ENCODE measurements at regions not wholly inside any gene's neighbourhood (a gene's known extent, or its start where the extent isn't known, plus 50 kb on each side); places are given as distances from the start of the nearest gene placed in this dataset.

GRCh38 chr4:187183826-187184225, 460.2 kb upstream of the FAT1 start:
- TF ChIP-seq CTCF (IDR thresholded peaks at IDR 0.05; ENCODE audit: control extremely low read depth, extremely low read depth) = no peak
- Histone ChIP-seq H3K9ac (ENCODE audit: insufficient read depth in 1 of 2, low read length in 2 of 2) (no peak overlapping the region), H3K4me1 (ENCODE audit: control insufficient read depth in 5 of 5, insufficient read depth in 5 of 5, low read length in 5 of 5) (peaks cover 0 to 18% (median 0%) of the 10 kb centered on the region in 5 donors), H3K9me3 (ENCODE audit: control insufficient read depth in 4 of 4, insufficient read depth in 3 of 4, low read length in 3 of 4) (no peaks in the 10 kb centered on the region), H3K36me3 (ENCODE audit: control insufficient read depth in 4 of 4, insufficient read depth in 4 of 4, low read length in 4 of 4) (no peaks in the 10 kb centered on the region), H3K27ac (ENCODE audit: low read depth in 1 of 2, low read length in 1 of 2) (no peak overlapping the region), H3K27me3 (ENCODE audit: control insufficient read depth in 3 of 3, insufficient read depth in 3 of 3, low read length in 2 of 3) (no peaks in the 10 kb centered on the region), H3K4me3 (no peak overlapping the region)
- no peak for ATAC-seq (ENCODE audit: insufficient read depth, low FRiP score)
- 61 to 85% methylated on average over 2 of the region's 2 CpGs for WGBS, 2 donors
- DNase-seq = no peak

GRCh38 chr4:187184508-187184907, 460.9 kb upstream of the FAT1 start:
- Histone ChIP-seq H3K9me3 (ENCODE audit: control insufficient read depth in 4 of 4, insufficient read depth in 3 of 4, low read length in 3 of 4) (no peaks in the 10 kb centered on the region), H3K4me3 (no peak overlapping the region), H3K27ac (ENCODE audit: low read depth in 1 of 2, low read length in 1 of 2) (no peak overlapping the region), H3K9ac (ENCODE audit: insufficient read depth in 1 of 2, low read length in 2 of 2) (no peak overlapping the region), H3K27me3 (ENCODE audit: control insufficient read depth in 3 of 3, insufficient read depth in 3 of 3, low read length in 2 of 3) (no peaks in the 10 kb centered on the region), H3K4me1 (ENCODE audit: control insufficient read depth in 5 of 5, insufficient read depth in 5 of 5, low read length in 5 of 5) (peaks cover 0 to 15% (median 0%) of the 10 kb centered on the region in 5 donors), H3K36me3 (ENCODE audit: control insufficient read depth in 4 of 4, insufficient read depth in 4 of 4, low read length in 4 of 4) (no peaks in the 10 kb centered on the region)
- WGBS, 2 donors = 78 to 87% methylated on average over 6 of the region's 6 CpGs
- TF ChIP-seq CTCF (IDR thresholded peaks at IDR 0.05; ENCODE audit: control extremely low read depth, extremely low read depth) = no peak
- DNase-seq (no peak), ATAC-seq (ENCODE audit: insufficient read depth, low FRiP score) (no peak)

GRCh38 chr4:187188118-187188517, 464.5 kb upstream of the FAT1 start:
- Histone ChIP-seq H3K4me3 (no peak overlapping the region), H3K27me3 (ENCODE audit: control insufficient read depth in 3 of 3, insufficient read depth in 3 of 3, low read length in 2 of 3) (no peaks in the 10 kb centered on the region), H3K27ac (ENCODE audit: low read depth in 1 of 2, low read length in 1 of 2) (no peak overlapping the region), H3K9ac (ENCODE audit: insufficient read depth in 1 of 2, low read length in 2 of 2) (no peak overlapping the region), H3K36me3 (ENCODE audit: control insufficient read depth in 4 of 4, insufficient read depth in 4 of 4, low read length in 4 of 4) (no peaks in the 10 kb centered on the region), H3K9me3 (ENCODE audit: control insufficient read depth in 4 of 4, insufficient read depth in 3 of 4, low read length in 3 of 4) (no peaks in the 10 kb centered on the region), H3K4me1 (ENCODE audit: control insufficient read depth in 5 of 5, insufficient read depth in 5 of 5, low read length in 5 of 5) (peaks cover 0 to 19% (median 0%) of the 10 kb centered on the region in 5 donors)
- 59 to 72% methylated on average over 7 of the region's 7 CpGs for WGBS, 2 donors
- TF ChIP-seq CTCF (IDR thresholded peaks at IDR 0.05; ENCODE audit: control extremely low read depth, extremely low read depth) = no peak
- DNase-seq (no peak), ATAC-seq (ENCODE audit: insufficient read depth, low FRiP score) (no peak)

- TF ChIP-seq CTCF (IDR thresholded peaks at IDR 0.05; ENCODE audit: control extremely low read depth, extremely low read depth) = no peak
- 94% methylated on average over 3 of the region's 3 CpGs for WGBS, 2 donors
- DNase-seq = no peak
- Histone ChIP-seq H3K9me3 (ENCODE audit: control insufficient read depth in 4 of 4, insufficient read depth in 3 of 4, low read length in 3 of 4) (no peaks in the 10 kb centered on the region), H3K36me3 (ENCODE audit: control insufficient read depth in 4 of 4, insufficient read depth in 4 of 4, low read length in 4 of 4) (no peaks in the 10 kb centered on the region), H3K27me3 (ENCODE audit: control insufficient read depth in 3 of 3, insufficient read depth in 3 of 3, low read length in 2 of 3) (no peaks in the 10 kb centered on the region), H3K9ac (ENCODE audit: insufficient read depth in 1 of 2, low read length in 2 of 2) (no peak overlapping the region), H3K4me1 (ENCODE audit: control insufficient read depth in 5 of 5, insufficient read depth in 5 of 5, low read length in 5 of 5) (peaks cover 0 to 19% (median 0%) of the 10 kb centered on the region in 5 donors), H3K4me3 (no peak overlapping the region), H3K27ac (ENCODE audit: low read depth in 1 of 2, low read length in 1 of 2) (no peak overlapping the region)
- ATAC-seq (ENCODE audit: insufficient read depth, low FRiP score) = no peak
Observed at GRCh38 chr4:187188741-187189140, 465.1 kb upstream of the FAT1 start.
